Suppressor macrophage (primary cell): ENCODE measurements at regions not wholly inside any gene's neighbourhood (a gene's known extent, or its start where the extent isn't known, plus 50 kb on each side); places are given as distances from the start of the nearest gene placed in this dataset.
"Not testable (repeated sequence)": the region's sequence is repeated elsewhere in the genome, so short reads cannot be mapped to it uniquely, and the experiment has no call there.

Experiments
- DNase-seq, 4 experiments: peaks; one replicate each; pipeline ENCODE4 v3.0.0-alpha.2; 2020 to 2022

DNA sequence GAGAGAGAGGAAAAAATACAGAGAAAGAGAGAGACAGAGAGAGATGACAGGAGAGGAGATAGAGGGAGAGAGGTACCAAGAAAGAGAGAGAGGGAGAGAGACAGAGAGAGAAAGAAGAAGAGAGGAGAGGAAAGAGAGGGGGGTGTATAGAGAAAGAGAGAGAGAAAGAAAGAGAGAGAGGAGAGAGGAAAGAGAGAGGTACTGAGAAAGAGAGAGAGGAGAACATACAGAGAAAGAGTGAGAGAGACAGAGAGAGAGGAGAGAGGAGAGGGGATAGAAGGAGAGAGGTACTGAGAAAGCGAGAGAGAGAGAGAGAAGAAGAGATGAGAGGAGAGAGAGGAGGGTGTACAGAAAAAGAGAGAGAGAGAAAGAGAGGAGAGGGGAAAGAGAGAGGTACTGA is 269.4 kb downstream of the CRLF2 start:
- no peak for DNase-seq

DNA sequence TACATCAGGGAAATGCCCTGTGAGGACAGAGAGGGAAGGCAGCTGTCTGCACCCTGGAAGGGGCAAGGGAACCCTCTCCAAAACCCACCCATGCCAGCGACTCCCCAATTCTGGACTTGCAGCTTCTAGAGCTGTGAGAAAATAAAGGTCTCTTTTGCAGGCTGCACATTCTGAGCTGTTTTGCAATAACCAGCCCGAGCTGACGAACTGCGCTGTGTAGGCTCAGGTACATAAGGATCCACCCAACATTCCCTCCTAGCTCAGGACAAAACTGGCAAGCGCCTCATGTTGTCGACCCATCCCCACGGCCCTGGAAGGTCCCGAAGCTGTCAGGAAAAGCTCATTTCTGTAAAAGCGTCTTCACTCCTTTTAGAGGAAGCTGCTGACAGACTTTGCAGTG is 271.8 kb downstream of the CRLF2 start:
- DNase-seq = no peak

- no peak for DNase-seq
These were observed 275.3 kb downstream of the CRLF2 start for GRCh38 chrX:936979-937769.

GRCh38 chrX:933611-934010 is 278.8 kb downstream of the CRLF2 start:
- no peak for DNase-seq

- DNase-seq = peak in 3 of 4 experiments; percentile 15 to 29 (median 21)
These were observed 283.8 kb downstream of the CRLF2 start for GRCh38 chrX:928606-929005.

- no peak for DNase-seq
These were observed 285.5 kb downstream of the CRLF2 start for GRCh38 chrX:926991-927390.

GRCh38 chrX:926070-926469 is 286.4 kb downstream of the CRLF2 start:
- DNase-seq = no peak

GRCh38 chrX:925652-926061 is 286.8 kb downstream of the CRLF2 start:
- no peak for DNase-seq

DNA sequence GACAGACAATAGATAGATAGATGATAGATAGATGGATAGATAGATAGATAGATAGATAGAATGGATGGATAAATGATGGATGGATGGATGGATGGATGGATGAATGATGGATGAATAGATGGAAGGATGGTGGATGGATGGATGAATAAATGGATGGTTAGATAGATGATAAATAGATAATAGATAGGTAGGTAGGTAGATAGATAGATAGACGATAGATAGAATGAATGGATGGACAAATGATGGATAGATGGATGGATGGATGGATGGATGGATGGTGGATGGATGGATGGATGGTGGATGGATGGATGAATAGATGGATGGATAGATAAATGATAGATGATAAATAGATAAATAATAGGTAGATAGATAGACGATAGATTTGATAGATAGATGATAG is 287.4 kb downstream of the CRLF2 start:
- DNase-seq = no peak

DNA sequence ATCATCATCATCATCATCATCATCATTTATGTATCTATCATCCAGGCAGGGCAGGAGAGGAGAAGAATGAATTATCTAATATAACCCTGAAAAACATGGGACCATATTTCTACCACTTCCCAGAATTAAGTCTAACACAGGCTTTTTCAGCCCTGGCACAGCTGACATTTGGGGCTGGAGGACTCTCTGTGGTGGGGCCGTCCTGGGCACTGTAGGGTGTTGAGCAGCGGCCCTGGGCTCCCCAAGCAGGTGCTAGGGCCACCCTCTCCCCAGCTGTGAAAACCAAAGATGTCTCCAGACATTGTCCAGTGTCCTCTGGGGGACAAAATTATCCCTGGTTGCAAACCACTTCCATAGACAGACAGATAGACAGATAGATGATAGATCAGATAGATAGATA is 288.4 kb downstream of the CRLF2 start:
- DNase-seq = no peak

DNA sequence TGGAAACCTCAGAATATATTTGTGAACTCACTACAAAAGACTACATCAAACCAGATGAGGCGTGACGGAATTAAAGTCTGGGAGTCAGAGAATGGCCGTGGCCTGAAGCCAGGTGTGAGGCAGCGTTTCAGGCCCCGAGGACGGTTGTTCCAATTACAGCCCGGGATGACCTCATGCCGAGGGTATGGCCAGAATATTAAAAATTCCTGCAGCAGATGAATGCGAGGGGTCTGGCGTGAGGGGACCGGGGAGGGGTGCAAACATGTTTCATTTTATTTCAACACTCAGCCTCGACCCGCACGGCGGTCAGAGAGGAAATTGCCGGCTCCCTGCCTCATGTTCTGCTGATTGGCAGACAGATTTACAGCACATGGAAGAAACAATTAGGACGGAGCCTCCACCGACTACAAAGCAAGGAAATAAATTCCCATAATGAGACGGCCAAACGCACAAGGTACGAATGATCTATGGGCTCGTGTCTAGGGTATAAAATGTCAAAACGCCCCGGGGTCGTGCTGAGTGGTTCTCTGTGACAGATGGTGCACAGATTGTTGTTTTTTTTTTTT is 289.7 kb downstream of the SHOX start:
- no peak for DNase-seq

DNA sequence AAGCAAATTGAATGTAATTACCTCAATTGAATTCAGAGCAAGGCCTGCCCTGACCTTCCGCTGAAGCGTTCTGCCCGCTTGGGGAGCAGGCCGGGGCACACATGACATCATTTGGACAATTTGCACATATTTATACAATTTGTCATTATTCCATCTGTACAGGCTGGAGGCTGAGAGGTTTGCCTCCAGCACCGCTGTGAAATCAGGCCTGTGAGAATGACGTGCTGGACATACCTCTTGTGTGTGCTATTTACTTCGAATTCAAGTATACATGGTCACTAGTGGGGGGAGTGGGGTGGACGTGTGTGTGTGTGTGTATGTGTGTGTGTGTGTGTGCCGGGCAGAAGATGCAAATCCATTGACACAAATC is 285.6 kb downstream of the SHOX start:
- no peak for DNase-seq

DNA sequence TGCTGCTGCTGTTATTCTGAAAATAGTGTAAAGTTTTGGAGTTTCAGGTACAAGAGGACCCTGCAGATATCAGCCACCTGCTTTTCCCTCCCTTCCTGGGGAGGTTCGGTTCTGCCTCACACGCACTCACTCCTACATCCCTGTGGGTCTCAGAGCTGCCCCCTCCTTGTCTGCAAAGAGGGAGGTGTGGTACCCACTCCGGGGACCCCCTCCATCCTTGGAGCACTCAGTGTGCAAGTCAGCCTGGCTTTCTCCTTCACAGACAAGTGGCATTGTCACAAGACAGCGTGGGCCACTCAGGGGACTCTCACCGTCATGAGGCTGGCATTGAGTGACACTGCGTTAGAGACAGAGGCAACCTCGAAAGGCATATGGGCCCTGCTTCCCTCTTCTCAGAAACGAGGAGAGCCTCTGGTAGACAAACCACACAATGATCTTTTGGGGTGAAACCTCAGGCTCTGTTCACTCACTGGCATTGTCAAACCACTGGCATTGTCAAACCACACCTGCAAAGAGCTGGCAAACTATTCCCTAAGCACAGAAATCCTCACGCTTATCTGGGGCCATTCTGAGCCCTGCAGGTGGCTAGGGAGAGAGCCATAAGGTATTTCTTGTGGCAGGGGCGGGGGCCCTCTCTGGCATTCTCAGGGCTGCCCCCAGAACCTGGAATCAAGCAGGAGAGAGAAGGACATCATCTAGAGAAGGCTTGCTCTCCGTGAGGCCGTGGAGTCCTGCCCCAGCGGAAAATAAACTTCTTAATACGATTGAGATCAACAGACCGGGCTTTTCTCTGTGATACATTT is 285.0 kb downstream of the SHOX start:
- DNase-seq = peak in 3 of 4 experiments; percentile 0 to 24 (median 18)

- DNase-seq = no peak
These were observed 283.6 kb downstream of the SHOX start for GRCh38 chrX:914206-914605.

- no peak for DNase-seq
These were observed 282.1 kb downstream of the SHOX start for GRCh38 chrX:912677-913076.

- not testable (repeated sequence) for DNase-seq
These were observed 278.5 kb downstream of the SHOX start for GRCh38 chrX:909068-909467.

GRCh38 chrX:906586-906985 is 276.0 kb downstream of the SHOX start:
- peak in 2 of 4 experiments; percentile 17 to 48 for DNase-seq

- DNase-seq = no peak
These were observed 275.4 kb downstream of the SHOX start for GRCh38 chrX:905848-906566.

DNA sequence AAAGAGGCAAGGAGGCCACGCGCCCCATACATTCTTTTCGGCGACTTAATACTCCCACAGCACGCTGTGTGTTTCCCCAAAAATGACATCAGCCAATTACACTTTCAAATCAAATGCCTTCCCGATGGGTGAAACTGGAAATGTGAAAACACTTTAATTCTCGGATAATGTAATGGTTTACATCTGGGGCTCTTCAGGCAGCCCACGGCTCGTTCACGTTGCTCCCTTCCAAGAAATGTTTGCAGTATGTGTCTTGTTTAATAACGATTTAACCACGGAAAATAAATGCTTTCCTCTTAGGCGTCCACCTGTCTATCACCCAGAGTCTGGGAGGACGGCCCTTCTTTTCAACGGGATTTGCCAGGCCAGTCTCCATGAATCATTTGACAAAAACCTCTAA is 272.5 kb downstream of the SHOX start:
- DNase-seq = no peak

DNA sequence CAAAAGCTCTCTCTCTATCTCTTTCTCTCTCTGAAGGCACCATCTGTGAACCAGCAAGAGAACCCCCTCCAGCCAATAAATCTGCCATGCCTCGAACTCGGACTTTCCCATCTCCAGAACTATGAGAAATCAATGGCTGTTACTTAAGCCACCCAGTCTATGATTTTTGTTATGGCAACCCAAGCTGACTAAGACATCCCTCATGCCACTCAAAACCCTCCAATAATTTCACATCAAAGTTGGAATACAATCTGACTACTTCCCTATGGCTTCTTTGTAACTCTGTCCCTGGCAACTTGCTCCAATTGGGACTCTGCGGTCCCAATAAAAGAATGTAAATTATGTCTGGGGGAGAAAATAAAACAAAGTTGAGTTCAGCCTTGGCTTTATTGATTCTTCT is 265.7 kb downstream of the SHOX start:
- no peak for DNase-seq

DNA sequence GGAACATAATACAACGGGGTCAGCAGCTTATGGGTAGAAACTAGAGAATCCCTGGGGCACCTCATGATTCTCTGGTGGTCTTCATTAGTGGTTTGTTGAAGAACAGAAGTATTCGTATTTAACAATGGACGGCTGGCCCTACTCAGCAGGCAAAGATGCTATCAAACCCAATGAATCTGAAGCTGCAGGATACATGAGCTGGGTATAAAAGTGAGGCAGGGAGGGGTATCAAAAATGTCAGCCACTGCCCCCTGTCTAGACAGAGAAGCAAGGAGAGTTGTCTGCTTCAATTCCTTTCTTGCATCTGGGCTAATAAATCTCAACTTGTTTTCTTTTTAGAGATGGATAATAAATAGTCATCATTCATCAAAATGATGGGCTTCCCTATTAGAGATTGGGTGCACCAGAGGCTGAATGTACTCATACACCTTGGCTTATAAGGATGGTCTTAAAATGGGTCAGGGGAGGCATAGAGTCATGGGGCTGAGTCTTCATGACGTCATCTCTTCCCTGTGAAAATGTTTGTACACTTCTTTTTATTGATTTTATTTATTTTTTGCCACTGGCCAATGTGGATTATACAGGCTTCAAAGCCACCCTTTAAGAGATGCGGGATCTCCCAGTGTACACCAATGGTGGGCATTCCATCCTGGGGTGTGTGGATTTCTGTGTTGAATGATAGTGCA is 259.5 kb downstream of the SHOX start:
- DNase-seq = no peak

GRCh38 chrX:887724-888123 is 257.1 kb downstream of the SHOX start:
- DNase-seq = not testable (repeated sequence)
